ENCODE measurements at regions not wholly inside any gene's neighbourhood (a gene's known extent, or its start where the extent isn't known, plus 50 kb on each side); places are given as distances from the start of the nearest gene placed in this dataset.
"Not testable (repeated sequence)": the region's sequence is repeated elsewhere in the genome, so short reads cannot be mapped to it uniquely, and the experiment has no call there.

- TF ChIP-seq POLR2A, POLR2AphosphoS5 (IDR thresholded peaks at IDR 0.05): not testable (repeated sequence)
Observed at GRCh38 chrX:45615591-45615990, 414.9 kb upstream of the DIPK2B start.

Data from transverse colon (tissue), 3 donors.